KMS-11 (cell line): ENCODE measurements at regions not wholly inside any gene's neighbourhood (a gene's known extent, or its start where the extent isn't known, plus 50 kb on each side); places are given as distances from the start of the nearest gene placed in this dataset.

Experiments used
- H2AFZ ChIP-seq: fragments of 200-600 bp; sonication (generic); 2 replicates; pipeline ENCODE4 v1.6.1; 2016; ENCODE audit warnings: antibody characterized with exemption, mixed run types, low read depth
- H3K27ac ChIP-seq: fragments of 200-600 bp; sonication (generic); 2 replicates; pipeline ENCODE4 v1.6.1; 2016; ENCODE audit warnings: mild to moderate bottlenecking, mixed run types
- H3K27me3 ChIP-seq: fragments of 200-600 bp; sonication (generic); 2 replicates; pipeline ENCODE4 v1.6.1; 2017; ENCODE audit warnings: mild to moderate bottlenecking, low read depth, mixed run types, moderate library complexity; ENCODE audit not compliant: insufficient read depth
- H3K36me3 ChIP-seq: fragments of 200-600 bp; sonication (generic); 2 replicates; pipeline ENCODE4 v1.6.1; 2017; ENCODE audit warnings: mild to moderate bottlenecking, mixed run types; ENCODE audit not compliant: insufficient read depth
- H3K4me1 ChIP-seq: fragments of 200-600 bp; sonication (generic); 2 replicates; pipeline ENCODE4 v1.6.1; 2016; ENCODE audit warnings: mild to moderate bottlenecking, low read depth, mixed run types; ENCODE audit not compliant: poor library complexity, severe bottlenecking
- H3K4me2 ChIP-seq: fragments of 200-600 bp; sonication (generic); 2 replicates; pipeline ENCODE4 v1.7.0; 2016; ENCODE audit warnings: mild to moderate bottlenecking, mixed run types
- H3K4me3 ChIP-seq: fragments of 200-600 bp; sonication (generic); IDR thresholded peaks from 2 replicates; pipeline ENCODE4 v1.6.1; 2017; ENCODE audit warnings: low read depth, low read length, mixed read lengths; ENCODE audit not compliant: insufficient read depth
- H3K79me2 ChIP-seq: fragments of 200-600 bp; sonication (generic); 2 replicates; pipeline ENCODE4 v1.6.1; 2016; ENCODE audit warnings: low read depth, mixed run types; ENCODE audit not compliant: insufficient read depth
- H3K9ac ChIP-seq: fragments of 200-600 bp; sonication (generic); 2 replicates; pipeline ENCODE4 v1.6.1; 2016; ENCODE audit warnings: mild to moderate bottlenecking, mixed run types
- H4K20me1 ChIP-seq: fragments of 200-600 bp; sonication (generic); 2 replicates; pipeline ENCODE4 v1.6.1; 2016; ENCODE audit warnings: mild to moderate bottlenecking, mixed run types; ENCODE audit not compliant: insufficient read depth
- TF ChIP-seq, protein P1 (sequence below): fragments of 200-600 bp; sonication (generic); conservative IDR thresholded peaks from 2 replicates; pipeline ENCODE4 v1.6.1; 2017; ENCODE audit warnings: low read depth, mild to moderate bottlenecking, antibody characterized with exemption, low read length, moderate library complexity, mixed read lengths

DNA sequence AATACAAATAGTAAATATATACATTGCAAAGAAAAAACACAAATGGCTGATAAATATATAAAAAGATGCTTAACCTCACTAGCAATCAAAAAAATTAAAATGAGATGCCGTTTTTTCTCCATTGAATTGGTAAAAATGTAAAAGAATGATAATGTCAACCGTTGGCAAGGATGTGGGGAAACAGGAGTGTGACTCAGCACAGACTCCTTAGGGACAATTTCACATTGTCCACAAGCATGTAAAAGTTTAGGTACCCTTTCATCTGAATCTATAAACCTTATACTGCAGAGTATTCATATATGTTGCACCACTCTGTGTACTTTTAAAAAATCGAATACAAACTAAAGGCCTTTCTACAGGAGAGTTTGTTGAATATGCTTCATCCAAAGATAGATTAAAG, 143.1 kb upstream of the RREB1 start:
- H3K9ac ChIP-seq = no peak overlapping the region

DNA sequence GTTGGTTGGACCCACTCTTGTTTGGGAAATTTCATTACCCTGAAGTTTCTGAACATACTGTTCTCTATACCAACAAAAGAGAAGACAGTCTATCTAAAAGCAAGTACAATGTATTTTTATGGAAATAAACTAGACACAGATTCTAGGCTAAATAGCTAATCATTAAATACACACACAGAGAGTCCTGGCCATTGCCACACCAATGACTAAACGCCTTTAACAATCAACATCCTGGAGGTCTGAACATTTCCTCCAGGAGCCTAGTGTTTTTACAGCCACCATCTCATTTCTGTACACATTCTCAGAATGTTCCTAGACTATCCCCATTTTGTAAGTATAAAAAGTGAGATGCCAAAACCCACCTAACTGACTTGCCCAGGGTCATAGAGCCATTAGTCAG, 141.6 kb upstream of the RREB1 start:
- TF ChIP-seq, protein P1, sequence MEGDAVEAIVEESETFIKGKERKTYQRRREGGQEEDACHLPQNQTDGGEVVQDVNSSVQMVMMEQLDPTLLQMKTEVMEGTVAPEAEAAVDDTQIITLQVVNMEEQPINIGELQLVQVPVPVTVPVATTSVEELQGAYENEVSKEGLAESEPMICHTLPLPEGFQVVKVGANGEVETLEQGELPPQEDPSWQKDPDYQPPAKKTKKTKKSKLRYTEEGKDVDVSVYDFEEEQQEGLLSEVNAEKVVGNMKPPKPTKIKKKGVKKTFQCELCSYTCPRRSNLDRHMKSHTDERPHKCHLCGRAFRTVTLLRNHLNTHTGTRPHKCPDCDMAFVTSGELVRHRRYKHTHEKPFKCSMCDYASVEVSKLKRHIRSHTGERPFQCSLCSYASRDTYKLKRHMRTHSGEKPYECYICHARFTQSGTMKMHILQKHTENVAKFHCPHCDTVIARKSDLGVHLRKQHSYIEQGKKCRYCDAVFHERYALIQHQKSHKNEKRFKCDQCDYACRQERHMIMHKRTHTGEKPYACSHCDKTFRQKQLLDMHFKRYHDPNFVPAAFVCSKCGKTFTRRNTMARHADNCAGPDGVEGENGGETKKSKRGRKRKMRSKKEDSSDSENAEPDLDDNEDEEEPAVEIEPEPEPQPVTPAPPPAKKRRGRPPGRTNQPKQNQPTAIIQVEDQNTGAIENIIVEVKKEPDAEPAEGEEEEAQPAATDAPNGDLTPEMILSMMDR = no peak
- H3K36me3 ChIP-seq = no peaks in the 10 kb centered on the region
- H3K9ac ChIP-seq = no peak overlapping the region
- H2AFZ ChIP-seq = no peak overlapping the region
- no peak overlapping the region for H3K4me2 ChIP-seq
- no peak overlapping the region for H3K4me3 ChIP-seq
- no peaks in the 10 kb centered on the region for H3K27me3 ChIP-seq
- no peak overlapping the region for H3K27ac ChIP-seq
- no peaks in the 10 kb centered on the region for H3K79me2 ChIP-seq
- H3K4me1 ChIP-seq = no peaks in the 10 kb centered on the region
- no peaks in the 10 kb centered on the region for H4K20me1 ChIP-seq

More for the DNA sequence above, 143.1 kb upstream of the RREB1 start:
- Histone ChIP-seq H3K4me1 (no peaks in the 10 kb centered on the region), H3K27me3 (no peaks in the 10 kb centered on the region), H3K4me3 (no peak overlapping the region), H2AFZ (no peak overlapping the region), H3K36me3 (no peaks in the 10 kb centered on the region), H3K79me2 (no peaks in the 10 kb centered on the region), H3K27ac (no peak overlapping the region), H3K4me2 (no peak overlapping the region), H4K20me1 (no peaks in the 10 kb centered on the region)
- TF ChIP-seq, protein P1 = no peak

DNA sequence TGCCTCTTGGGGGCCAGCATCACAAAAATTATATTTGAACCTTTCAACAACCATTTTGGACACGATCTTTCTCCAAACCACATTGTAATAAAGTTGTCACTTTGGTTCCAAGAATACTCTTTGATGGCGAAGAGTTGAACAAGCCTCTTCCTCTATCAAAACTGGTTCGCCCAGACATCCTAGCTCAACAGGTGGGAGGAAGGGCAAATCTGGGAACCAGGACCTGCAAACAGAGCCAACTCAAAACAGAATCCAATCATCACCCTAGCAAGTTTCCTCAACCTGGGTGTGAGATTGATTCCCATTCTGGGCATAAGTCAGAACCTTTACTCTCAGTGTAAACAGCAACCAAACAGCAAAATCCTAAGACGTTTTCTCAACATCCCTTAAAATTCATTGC, 141.2 kb upstream of the RREB1 start:
- no peak overlapping the region for H3K9ac ChIP-seq
- H4K20me1 ChIP-seq = no peaks in the 10 kb centered on the region
- no peak overlapping the region for H3K4me3 ChIP-seq
- no peaks in the 10 kb centered on the region for H3K36me3 ChIP-seq
- H3K79me2 ChIP-seq = no peaks in the 10 kb centered on the region
- no peak overlapping the region for H3K4me2 ChIP-seq
- H3K4me1 ChIP-seq = no peaks in the 10 kb centered on the region
- no peaks in the 10 kb centered on the region for H3K27me3 ChIP-seq
- TF ChIP-seq, protein P1 = no peak
- no peak overlapping the region for H3K27ac ChIP-seq
- no peak overlapping the region for H2AFZ ChIP-seq

DNA sequence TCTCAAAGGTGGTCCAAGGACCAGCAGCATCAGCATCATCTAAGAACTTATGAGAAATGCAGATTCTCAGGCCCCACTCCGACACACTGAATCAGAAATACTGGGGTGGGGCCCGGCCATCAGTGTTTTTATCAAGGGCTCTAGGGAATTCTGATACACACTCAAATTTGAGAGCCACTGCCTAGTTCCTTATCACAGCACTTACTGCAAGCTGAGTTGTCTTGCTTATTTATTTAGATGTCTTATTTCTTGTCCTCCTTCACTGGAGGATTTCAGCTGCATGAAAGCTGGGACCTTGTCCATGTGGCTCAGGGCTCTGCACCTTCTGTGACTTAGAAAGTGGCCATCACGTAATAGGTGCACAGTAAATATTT, 139.4 kb upstream of the RREB1 start:
- TF ChIP-seq, protein P1 = no peak
- no peaks in the 10 kb centered on the region for H3K4me1 ChIP-seq
- H3K4me2 ChIP-seq = no peak overlapping the region
- H3K27ac ChIP-seq = no peak overlapping the region
- no peaks in the 10 kb centered on the region for H3K36me3 ChIP-seq
- no peaks in the 10 kb centered on the region for H3K79me2 ChIP-seq
- H3K27me3 ChIP-seq = no peaks in the 10 kb centered on the region
- H2AFZ ChIP-seq = no peak overlapping the region
- no peaks in the 10 kb centered on the region for H4K20me1 ChIP-seq
- no peak overlapping the region for H3K9ac ChIP-seq
- no peak overlapping the region for H3K4me3 ChIP-seq
